ENCODE measurements at regions not wholly inside any gene's neighbourhood (a gene's known extent, or its start where the extent isn't known, plus 50 kb on each side); places are given as distances from the start of the nearest gene placed in this dataset.

DNA sequence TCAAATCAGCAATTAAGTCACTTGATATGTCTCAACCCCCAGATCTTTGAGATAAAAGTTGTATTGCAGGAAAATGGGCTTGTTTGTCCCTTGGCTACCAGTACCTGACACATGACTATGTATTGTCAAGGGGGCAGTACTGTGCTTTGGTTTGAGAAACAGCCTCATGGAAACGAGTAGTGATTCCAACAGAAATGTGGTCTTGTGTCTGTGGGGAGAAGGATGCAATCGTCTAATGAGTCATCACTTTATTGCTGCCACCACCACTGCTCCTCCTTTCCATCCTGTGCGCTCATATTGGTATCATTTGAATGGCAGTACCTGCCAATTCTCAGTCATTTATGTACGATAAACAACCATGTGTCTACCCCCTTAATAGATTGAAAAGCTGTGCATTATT lies 72.8 kb upstream of the ARHGAP5 start:
- no peak for DNase-seq (ENCODE audit: low read depth)

DNA sequence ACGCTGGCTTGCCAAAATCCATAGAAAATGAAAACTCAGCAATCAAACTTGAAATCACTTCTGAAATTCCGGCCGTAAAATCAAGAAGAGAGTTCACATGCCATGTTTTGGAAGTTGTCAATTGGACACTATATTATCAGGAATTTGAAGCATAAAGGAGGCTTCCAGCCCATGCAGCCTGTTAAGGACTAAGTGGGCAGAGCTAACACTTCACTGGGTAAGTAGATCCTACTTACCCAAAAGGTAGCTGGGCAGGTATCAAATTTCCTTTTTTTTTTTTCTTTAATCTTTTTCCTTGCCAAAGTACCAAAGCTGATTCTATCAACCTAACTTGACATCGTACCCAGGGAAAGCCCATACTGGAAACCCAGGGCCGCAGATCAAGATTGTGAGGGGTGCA lies 71.5 kb upstream of the ARHGAP5 start:
- no peak for DNase-seq (ENCODE audit: low read depth)

DNA sequence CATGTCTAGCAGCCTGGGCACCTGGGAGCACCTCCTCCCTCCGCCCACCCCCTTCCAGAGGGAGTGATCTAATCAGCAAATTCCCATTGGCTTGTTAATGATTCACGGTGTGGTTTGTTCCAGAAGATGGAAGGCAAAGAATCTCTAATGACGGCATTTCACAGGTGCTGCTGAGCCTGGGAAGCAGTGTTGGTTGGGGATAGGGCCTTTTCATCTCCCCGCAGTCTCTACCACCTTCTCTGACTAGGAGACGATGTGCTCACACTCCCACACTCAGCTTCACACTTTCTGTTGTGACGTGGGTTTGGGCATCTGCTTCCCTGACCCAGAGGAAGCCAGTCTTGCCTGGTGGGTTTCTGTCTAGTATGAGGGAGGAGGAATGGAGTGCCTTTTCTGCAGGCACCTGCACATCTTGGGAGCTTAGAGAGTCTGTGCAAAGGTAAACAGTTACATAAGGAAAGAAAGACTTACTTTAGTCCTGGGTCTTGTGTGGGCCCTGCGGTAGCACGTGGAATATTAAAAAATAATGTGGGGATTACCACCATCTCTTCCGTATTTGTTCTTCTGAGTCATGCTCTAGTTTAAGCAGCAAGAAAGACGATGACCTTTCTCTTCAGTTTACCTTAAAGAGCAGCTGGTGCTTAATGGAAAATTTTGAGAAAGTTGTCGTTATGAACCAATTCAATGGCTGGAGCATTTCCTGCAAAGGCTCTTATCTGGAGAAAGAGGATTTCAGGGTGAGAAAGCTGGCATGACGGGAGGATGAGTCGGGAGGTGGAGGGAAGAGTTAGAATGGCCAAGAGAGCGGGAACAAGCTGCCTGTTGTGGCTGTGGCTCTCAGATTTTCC lies 70.6 kb upstream of the ARHGAP5 start:
- no peak for DNase-seq (ENCODE audit: low read depth)

DNA sequence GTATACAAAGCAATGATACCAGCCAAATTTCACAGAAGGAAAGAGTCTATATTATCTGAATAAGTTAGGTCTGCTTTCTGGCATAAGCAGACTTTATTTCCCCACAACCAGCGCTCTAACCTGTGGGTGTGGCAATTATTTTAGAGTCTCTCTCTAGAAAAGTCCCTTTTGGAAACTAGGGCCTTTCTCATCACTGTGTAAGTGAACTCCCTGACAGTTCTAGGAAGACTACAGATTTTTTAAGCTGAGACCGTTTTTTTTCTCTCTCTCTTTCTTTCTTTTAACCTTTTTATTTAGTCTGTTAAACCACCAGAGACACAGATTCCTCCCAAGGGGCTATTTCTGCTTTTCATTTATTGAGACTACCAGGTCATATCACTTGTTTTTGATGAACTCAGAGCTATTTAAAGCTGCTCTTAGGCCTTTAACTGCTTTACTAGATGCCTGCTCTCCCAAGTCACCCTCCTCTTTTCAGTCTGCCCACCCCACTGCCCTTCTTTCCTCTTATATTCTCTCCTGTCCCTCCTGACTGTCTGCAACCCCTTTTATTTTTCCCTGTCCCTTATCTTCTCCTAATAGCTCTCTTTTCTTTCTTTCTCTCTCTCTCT lies 69.2 kb upstream of the ARHGAP5 start:
- no peak for DNase-seq (ENCODE audit: low read depth)

DNA sequence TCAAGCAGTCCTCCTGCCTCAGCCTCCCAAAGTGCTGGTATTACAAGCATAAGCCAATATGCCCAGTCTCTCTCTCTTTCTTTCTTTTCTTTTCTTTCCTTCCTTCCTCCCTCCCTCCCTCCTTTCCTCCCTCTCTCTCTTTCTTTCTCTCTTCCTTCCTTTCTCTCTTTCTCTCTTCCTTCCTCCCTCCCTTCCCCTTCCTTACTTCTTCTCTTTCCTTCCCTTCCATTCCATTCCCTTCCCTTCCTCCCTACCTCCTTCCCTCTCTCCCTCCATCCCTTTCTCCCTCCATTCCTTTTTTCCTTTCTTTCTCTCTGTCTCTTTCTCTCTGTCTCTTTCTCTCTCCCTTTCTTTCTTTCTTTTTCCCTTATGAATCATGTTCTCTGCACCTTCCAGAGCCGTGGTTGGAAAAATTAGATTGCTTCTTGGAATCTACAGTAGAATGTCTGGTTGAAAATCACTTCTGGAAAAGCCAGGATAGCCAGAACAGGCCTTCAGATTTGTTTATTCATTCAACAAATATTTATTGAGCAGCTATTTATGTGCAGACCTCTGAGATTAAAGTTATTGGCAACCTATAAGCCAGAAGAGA lies 68.4 kb upstream of the ARHGAP5 start:
- DNase-seq (ENCODE audit: low read depth): no peak

DNA sequence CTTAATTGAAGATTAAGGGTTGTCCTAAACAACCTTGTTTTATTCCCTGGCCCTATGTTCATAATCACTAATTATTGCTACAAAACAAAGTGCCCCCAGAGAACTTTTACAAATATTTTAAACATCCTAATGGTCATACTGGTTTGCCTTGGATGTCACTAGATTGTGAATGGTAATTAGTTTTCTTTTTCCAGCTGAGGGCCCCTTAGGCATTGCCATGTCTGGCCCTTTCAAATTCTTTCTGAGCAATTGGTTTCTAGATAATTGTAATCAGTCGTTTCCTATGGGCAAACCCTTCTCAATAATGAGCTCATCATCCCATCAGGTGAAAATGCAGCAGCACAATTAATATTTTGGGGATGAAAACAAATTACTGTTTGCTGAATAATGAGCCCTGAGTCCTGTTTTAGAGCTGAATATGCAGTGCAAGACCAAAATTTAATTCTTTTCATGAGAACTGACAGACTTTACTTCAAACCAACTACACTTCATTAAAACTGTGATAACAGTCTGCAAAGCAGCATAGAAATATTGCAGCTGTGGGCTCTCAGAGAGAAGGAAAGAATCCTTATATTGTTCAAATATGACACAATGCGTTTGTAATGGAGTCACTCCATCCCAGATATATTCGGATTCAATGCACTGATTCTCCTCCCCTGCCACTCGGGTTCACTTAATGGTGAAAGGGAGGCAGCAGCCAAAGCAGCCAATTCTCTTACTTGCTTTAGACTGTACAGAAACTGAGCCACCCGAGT lies 67.7 kb upstream of the ARHGAP5 start:
- DNase-seq (ENCODE audit: low read depth): no peak

DNA sequence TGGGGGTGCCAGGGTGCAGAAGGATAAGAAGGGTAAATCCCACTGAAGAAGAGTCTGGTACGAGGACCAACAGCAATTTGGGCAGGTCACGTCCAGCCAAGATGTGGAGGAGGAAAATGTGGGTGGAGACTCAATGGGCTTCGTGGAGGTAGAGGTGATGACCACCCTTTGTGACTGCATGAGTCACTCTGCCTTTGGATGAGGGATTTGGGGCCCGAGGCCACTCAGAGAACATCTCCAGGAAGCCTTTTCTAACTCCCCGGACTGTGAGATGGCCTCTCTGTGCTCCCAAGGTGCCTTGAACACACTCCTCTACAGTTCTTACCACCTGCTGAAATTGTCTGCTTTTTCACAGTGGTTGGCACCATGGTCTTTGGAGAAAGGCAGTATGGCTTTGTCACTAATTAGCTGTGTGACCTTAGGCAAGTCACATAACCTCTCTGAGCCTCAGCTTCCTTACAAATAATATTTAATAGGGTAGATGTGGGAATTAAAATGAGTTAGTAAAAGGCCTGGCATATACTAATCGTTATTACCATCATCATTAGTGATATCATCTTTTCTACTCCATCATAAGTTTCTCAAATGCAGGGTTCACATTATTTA lies 67.0 kb upstream of the ARHGAP5 start:
- no peak for DNase-seq (ENCODE audit: low read depth)

DNA sequence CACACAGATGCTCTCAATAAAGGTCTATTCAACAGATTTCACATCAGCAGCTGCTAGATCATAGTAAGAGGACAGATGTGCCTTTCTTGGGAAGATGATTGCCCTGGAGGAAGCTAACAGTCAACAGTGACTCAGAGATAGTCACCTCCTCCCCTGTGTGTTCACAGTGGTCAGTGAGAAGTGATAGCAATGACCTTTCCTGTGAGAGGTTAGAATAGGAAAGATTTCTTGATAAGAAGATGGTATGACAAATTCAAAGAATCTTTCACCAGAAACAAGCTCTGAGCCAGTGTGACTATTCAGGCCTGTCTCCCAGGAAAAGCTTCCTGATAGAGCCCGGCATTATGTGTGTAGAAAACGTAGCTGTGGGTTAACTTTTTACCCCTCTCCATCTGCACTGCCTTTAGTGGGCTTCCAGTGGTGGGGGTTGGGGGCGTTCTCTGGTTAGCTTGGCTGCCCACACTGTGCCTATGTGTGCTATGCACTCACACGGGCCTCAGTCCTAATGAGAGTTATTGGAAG lies 66.4 kb upstream of the ARHGAP5 start:
- no peak for DNase-seq (ENCODE audit: low read depth)

DNA sequence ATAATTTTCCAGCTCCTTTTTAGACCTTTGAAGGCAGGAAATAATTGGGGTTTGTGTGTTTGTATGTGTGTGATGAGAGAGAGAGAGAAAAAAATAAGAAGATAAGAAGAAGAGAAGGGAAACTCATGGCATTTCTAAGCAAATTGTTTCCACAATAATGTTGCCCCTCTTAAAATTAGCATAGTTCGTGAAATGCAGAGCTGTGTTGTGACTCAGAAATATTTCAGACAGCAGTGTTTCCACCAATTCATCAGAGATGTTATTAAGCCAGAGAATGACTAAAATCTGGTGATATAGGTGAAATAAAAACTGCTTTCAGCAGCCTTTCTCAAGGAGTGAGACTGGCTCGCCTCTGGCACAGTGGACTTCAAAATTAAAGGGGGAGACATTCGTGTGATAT lies 65.9 kb upstream of the ARHGAP5 start:
- DNase-seq (ENCODE audit: low read depth): no peak

DNA sequence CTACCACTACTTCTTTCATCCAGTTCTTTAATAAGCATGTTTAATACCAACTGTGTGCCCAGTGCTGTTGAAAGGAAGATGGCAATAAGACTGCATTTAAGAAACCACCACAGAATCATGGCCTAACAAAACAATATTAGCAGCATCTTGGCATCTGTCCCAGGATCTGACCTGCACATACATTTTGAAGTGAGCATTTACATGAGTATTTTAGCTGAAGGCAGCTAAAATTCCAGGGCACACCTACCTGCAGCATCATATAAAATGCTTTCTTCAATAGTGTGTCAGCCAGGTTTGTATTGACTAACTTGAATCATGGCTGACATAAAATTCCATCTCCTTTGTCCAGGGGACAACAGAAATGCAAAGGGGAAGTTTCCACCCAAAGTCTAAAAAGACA lies 65.0 kb upstream of the ARHGAP5 start:
- no peak for DNase-seq (ENCODE audit: low read depth)

DNA sequence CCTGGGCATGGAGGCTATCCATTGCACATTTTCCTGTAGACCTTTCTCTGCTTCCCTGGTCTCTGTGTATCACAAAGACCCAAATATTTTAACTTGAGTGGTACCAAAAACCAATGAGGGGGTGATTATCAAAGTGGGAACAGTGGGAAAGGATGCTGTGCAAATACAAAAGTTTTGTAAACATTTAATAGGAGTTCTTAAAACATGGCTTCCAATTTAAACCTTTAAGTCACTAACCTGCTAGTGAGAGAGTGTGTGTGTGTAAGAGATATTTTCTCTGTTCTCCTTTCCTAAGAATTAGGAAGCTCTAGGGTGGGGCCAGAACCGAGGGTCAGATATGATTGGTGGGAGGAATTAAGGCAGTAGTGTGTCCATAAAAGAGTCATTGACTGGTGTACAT lies 64.5 kb upstream of the ARHGAP5 start:
- no peak for DNase-seq (ENCODE audit: low read depth)

DNA sequence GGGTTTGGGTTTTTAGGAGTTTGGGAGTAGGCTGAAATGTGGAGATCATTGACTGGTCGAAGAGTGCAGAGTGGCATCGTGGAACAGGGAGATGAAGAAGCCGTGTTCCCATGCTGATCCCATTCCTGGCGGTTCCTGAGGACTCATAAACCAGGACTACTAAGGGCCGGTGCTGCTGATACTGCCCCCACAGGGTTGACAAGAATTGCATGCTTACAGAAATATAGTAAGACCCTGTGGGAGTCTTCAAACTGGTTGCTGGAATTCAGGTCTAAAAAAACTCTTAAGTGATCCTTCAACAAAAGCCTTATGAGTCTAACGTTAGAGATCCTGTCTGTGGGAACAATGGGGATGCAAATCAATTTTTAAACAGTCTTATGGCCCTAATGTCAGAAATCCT lies 64.0 kb upstream of the ARHGAP5 start:
- DNase-seq (ENCODE audit: low read depth): no peak

DNA sequence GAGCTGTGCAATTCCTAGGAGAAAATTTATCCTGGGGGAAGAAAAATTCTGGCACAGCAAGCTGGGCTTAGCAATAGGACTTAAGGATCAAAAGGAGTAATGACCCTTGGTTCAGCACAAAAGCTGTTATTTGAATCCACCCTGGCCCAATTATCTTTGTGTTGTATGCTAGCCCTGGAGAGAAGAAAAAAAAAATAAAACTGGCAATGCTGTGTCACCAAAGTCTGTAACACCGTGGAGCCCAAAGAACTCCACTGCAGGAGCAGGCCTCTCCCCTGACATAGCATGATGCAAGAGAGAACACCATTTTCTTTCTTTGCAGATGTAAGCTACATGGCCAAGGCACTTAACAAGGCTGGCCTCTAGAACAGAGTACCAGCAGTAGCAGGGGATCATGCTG lies 63.0 kb upstream of the ARHGAP5 start:
- DNase-seq (ENCODE audit: low read depth): no peak

DNA sequence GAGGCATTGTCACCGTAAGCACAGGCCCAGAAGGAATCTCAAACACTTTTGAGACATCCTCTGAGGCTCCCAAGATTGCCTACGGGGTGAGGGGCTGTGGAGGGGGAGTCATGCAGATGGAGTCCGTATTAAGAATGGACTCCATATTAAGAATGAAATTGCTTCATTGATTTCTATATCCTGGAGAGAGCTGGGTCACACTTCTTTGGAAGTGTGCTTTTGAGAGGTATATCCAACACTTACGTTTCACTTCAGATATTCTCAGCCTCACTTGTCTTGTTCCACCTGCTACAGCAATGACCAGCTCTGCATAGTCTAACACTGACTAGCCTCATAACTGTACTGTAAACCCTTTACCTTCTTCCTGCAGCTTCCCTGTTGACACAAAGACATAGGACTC lies 62.6 kb upstream of the ARHGAP5 start:
- DNase-seq (ENCODE audit: low read depth): no peak

DNA sequence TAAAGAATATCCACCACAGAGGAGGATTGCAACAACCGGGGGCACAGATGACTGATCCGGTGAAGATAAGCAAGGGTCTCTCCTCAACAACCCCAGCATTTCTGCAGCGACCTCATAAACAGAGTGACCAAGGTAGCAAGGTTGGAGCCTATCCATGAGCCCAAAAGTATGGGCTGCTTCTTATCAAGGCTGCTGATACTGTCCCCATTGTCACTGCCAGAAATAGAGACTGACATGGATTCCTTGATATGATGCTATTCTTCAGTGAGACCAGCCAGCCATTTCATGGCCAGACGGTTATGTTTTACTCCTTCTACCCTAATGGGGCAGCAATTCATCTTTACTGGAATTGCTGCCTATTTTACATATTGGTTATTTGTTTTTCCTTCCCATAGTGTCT lies 61.9 kb upstream of the ARHGAP5 start:
- no peak for DNase-seq (ENCODE audit: low read depth)

DNA sequence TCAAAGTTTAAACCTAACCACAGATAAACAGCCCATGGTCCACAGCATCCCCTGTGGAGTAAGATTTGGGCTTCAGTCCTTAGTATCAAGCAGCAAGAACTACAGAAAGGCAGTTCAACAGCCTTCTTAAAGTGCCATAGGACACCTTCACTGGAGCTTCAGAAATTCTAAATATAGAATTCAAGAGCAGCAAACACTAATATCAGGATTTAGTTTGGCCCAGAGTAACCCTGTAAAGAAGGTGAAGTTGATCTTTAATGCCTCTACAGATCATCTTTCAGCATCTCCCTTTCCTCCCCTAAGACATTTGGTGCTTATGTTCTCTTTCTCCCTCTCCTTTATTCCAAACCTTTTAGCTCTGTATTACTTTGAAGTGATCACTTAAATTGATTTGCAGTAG lies 59.5 kb upstream of the ARHGAP5 start:
- no peak for DNase-seq (ENCODE audit: low read depth)

DNA sequence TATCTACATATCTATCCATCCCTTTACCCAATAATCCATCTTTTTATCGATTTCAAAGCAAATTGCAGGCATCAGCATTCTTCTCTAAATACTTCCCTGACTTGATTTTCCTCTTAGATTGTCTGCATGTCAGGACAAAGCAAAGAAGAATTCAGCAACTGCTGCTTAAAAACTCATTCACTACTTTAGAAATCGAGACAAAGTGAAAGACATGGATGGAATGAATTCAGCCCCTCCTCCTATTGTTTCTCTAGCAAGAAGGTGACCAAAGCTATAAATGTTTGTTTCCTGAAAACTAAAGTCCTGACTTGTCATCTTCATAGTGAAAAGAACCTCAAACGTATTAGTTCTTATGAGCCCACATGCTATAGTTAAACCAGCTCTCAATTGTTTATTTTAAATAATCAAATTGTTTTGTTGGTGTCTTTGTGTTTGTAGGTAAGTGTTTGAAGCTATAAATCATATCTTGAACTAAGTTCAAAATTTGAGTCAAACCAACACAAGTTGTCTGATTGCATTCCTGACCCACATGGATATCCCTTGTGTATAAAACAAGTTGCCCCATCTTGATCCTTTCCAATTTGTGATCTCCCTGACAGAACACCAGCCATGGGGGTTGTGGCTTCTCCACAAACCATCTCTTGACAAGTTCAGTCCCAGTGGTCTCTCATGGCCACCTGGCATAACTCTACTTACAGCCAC lies 58.6 kb upstream of the ARHGAP5 start:
- DNase-seq (ENCODE audit: low read depth): no peak

DNA sequence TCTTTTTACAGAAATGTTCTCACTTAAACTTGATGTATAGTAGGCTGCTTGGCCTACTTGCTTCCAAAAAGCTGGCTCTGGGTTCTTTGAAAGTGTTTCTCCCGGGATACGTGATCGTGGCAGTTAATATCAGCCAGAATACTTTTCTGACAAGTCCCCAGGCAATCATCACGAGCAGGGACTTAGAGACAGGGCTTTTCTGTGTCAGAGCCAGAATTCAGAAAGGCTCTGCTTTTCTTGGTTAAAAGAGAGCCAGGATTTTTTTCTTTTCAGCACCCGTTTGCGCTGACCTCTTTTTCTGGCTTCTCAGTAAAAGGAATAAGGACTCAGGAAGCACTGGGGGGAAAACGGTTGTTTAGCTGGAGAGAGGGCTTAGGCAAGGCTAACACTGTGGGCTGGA lies 57.8 kb upstream of the ARHGAP5 start:
- no peak for DNase-seq (ENCODE audit: low read depth)

DNA sequence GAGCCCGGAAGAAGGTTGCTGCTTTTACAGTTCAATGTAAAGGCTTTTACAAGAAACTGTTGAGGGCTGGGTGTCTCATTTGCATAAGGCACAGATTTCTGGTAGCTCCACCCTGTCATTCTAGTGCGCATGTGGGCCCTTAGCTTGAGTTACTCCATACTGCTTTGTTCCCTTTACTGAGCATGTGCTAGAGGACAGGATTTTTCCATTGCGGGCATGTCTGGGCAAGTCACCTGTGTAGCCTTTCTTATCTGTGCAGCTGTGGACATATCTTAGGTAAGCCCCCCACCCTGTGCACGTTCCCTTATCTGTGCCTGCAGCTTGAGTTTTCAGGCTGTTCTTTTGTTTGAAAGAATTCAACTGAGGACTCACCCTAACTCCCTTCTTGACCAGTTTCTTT lies 56.2 kb upstream of the ARHGAP5 start:
- DNase-seq (ENCODE audit: low read depth): no peak

DNA sequence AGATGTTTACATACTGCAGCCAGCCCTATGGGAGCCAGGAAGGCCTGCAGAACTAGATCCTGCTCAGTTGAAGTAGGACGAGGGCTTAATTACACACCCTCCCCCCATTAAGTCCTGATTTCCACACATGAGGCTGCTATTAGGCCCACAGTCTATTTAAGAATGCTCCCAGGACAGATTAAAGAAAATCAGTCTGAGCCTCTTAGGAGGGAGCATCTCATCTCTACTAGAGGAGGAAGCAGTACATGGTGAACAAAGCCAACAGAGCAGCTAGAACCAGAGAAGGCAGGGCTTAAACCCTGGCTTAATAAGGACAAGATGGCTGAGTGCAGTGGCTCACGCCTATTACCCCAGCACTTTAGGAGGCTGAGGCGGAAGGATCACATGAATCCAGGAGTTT lies 55.8 kb upstream of the ARHGAP5 start:
- DNase-seq (ENCODE audit: low read depth): no peak

DNA sequence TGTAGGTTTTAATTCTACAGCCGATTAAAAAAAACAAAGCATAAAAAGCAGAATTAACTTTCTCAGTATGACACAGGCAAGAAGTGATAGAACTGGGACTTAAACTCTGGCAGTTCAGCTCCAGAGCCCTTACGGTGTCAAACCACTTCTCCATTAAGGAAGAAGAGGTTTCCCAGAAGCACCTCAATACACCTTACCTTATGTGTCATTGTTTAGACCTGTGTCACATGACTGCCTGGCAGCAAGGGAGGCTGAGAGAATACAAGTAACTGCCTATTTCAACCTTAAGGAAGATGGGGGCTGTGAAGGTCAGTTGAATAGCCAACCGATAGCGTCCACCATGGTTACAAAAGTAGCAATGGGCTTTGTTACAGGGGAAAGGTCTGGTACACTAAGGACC lies 54.6 kb upstream of the ARHGAP5 start:
- no peak for DNase-seq (ENCODE audit: low read depth)

All from stimulated activated CD8-positive, alpha-beta memory T cell treated with anti-CD3 and anti-CD28 coated beads, Interleukin-15, amount 100 ng/mL, for 24 hours (primary cell).